BLaER1 (cell line): ENCODE measurements at regions not wholly inside any gene's neighbourhood (a gene's known extent, or its start where the extent isn't known, plus 50 kb on each side); places are given as distances from the start of the nearest gene placed in this dataset.
"Not testable (repeated sequence)": the region's sequence is repeated elsewhere in the genome, so short reads cannot be mapped to it uniquely, and the experiment has no call there.

ENCODE experiments used
- H3K27ac ChIP-seq: shearing (Covaris generic); formaldehyde crosslinking; 2 replicates; pipeline ENCODE4 v1.8.1; 2022
- H3K27me3 ChIP-seq: shearing (Covaris generic); formaldehyde crosslinking; 2 replicates; pipeline ENCODE4 v1.8.1; 2022
- H3K36me3 ChIP-seq: shearing (Covaris generic); formaldehyde crosslinking; 2 replicates; pipeline ENCODE4 v1.8.1; 2022
- H3K4me1 ChIP-seq: shearing (Covaris generic); formaldehyde crosslinking; 2 replicates; pipeline ENCODE4 v1.8.1; 2022
- H3K4me2 ChIP-seq: shearing (Covaris generic); formaldehyde crosslinking; 2 replicates; pipeline ENCODE4 v1.8.1; 2022
- H3K4me3 ChIP-seq: shearing (Covaris generic); formaldehyde crosslinking; 2 replicates; pipeline ENCODE4 v1.8.1; 2022
- H3K9ac ChIP-seq: shearing (Covaris generic); formaldehyde crosslinking; 2 replicates; pipeline ENCODE4 v1.8.1; 2022
- H3K9me3 ChIP-seq: shearing (Covaris generic); formaldehyde crosslinking; 2 replicates; pipeline ENCODE4 v1.8.1; 2022
- H4K20me1 ChIP-seq: shearing (Covaris generic); formaldehyde crosslinking; 2 replicates; pipeline ENCODE4 v1.8.1; 2022
- Cebpa-rat ChIP-seq: shearing (Covaris generic); IDR thresholded peaks from 2 replicates; pipeline ENCODE4 v1.8.1; 2022

DNA sequence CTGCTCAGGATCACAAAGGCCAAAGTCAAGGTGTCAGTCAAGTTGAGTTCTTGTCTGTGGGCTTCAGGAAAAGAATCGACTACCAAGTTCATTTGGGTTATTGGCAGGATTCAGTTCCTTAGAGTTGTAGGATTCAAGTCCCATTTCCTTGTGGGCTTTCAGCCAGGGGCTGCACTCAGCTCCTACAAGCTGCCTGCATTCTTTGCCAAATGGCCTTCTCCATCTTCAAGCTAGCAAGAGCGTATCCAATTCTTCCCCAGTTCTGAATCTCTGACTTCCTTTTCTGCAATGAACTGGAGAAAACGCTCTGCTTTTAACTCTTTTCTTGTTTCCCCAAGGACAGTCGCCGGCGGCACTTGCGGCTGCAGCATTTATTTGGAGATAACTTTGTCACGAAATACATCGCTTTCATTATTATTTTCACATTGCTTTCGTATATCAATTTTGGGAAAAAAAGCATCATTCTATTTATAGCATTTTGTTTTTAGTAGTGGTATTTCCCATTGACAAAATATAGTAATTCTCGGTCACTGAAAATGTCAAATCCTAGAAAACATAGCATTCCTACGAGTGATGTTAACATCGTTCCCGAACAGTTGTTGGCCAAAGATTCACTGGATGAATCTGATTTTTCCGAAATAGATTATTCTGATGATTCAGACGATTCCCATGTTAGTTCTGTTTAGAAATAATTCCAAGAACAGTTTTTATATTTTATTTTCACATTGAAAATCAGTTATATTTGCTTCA lies 59.6 kb upstream of the SERPINE2 start:
- Histone ChIP-seq H3K9ac (no peak overlapping the region), H3K27ac (no peak overlapping the region), H3K4me2 (no peak overlapping the region), H3K36me3 (no peaks in the 10 kb centered on the region), H3K27me3 (no peaks in the 10 kb centered on the region), H3K9me3 (no peaks in the 10 kb centered on the region), H4K20me1 (no peaks in the 10 kb centered on the region), H3K4me3 (no peak overlapping the region), H3K4me1 (peaks cover 6% of the 10 kb centered on the region; the same call in 1 of the 2 replicates)
- TF ChIP-seq Cebpa-rat, result no peak

- no peaks in the 10 kb centered on the region for H3K9me3 ChIP-seq
- H3K27me3 ChIP-seq, result no peaks in the 10 kb centered on the region
- no peak for TF ChIP-seq Cebpa-rat
- H4K20me1 ChIP-seq, result no peaks in the 10 kb centered on the region
- no peaks in the 10 kb centered on the region for H3K36me3 ChIP-seq
- H3K4me1 ChIP-seq, result no peaks in the 10 kb centered on the region
- H3K4me2 ChIP-seq, result no peak overlapping the region
- H3K27ac ChIP-seq, result no peak overlapping the region
- no peak overlapping the region for H3K9ac ChIP-seq
- no peak overlapping the region for H3K4me3 ChIP-seq
Measured at GRCh38 chr2:224094413-224094812, 55.3 kb upstream of the SERPINE2 start.

GRCh38 chr2:224091671-224092070 lies 52.6 kb upstream of the SERPINE2 start:
- not testable (repeated sequence) for H3K4me1 ChIP-seq, H3K36me3 ChIP-seq, H4K20me1 ChIP-seq, H3K9ac ChIP-seq, H3K9me3 ChIP-seq, H3K4me3 ChIP-seq, H3K27ac ChIP-seq, H3K4me2 ChIP-seq, H3K27me3 ChIP-seq

- H3K9ac ChIP-seq, H3K9me3 ChIP-seq, H3K27me3 ChIP-seq, H3K4me1 ChIP-seq, H3K4me2 ChIP-seq, H3K4me3 ChIP-seq, H3K36me3 ChIP-seq, H4K20me1 ChIP-seq, H3K27ac ChIP-seq: not testable (repeated sequence)
Measured at GRCh38 chr2:224089606-224090005, 50.5 kb upstream of the SERPINE2 start.
